DND-41 (cell line): ENCODE measurements at regions not wholly inside any gene's neighbourhood (a gene's known extent, or its start where the extent isn't known, plus 50 kb on each side); places are given as distances from the start of the nearest gene placed in this dataset.

Experiments
- ATAC-seq: fragments of 200-7000 bp; cut with Tn5 transposase; 3 replicates; pipeline ENCODE4 v1.9.1; 2021; ENCODE audit warnings: low read depth; ENCODE audit not compliant: insufficient read depth
- DNase-seq: peaks from one replicate; pipeline ENCODE4 v3.0.0-alpha.2; 2020
- H2AFZ ChIP-seq: 2 replicates; pipeline ENCODE4 v1.6.0; 2012; ENCODE audit warnings: low read depth, low read length
- H3K27ac ChIP-seq: 2 replicates; pipeline ENCODE4 v1.5.1; 2012; ENCODE audit warnings: low read length, inconsistent platforms
- H3K27me3 ChIP-seq: fragments of 200-600 bp; sonication (generic); 2 replicates; pipeline ENCODE4 v1.6.0; 2012; ENCODE audit warnings: low read length, mild to moderate bottlenecking, inconsistent platforms; ENCODE audit not compliant: insufficient read depth, poor library complexity
- H3K36me3 ChIP-seq: 2 replicates; pipeline ENCODE4 v1.5.1; 2012; ENCODE audit warnings: low read length, inconsistent platforms; ENCODE audit not compliant: insufficient read depth
- H3K4me1 ChIP-seq: 2 replicates; pipeline ENCODE4 v1.5.1; 2012; ENCODE audit warnings: mild to moderate bottlenecking, low read length; ENCODE audit not compliant: insufficient read depth
- H3K4me2 ChIP-seq: 2 replicates; pipeline ENCODE4 v1.6.0; 2012; ENCODE audit warnings: mild to moderate bottlenecking, moderate library complexity, low read length, inconsistent platforms; ENCODE audit not compliant: insufficient read depth
- H3K4me3 ChIP-seq, 2 experiments: fragments of 200-600 bp in 1 of 2; shearing (Covaris generic) in 1 of 2; 2 replicates each; pipeline ENCODE4 v1.5.1; 2012 to 2016; ENCODE audit warnings: inconsistent platforms in 2 of 2, low read length in 2 of 2, mild to moderate bottlenecking in 2 of 2, low read depth in 1 of 2, moderate library complexity in 1 of 2
- H3K79me2 ChIP-seq: 2 replicates; pipeline ENCODE4 v1.6.0; 2012; ENCODE audit warnings: low read length, inconsistent platforms; ENCODE audit not compliant: insufficient read depth
- H3K9ac ChIP-seq: 2 replicates; pipeline ENCODE4 v1.6.0; 2012; ENCODE audit warnings: low read depth, mild to moderate bottlenecking, inconsistent platforms, low read length, moderate library complexity
- H3K9me3 ChIP-seq: 2 replicates; pipeline ENCODE4 v1.5.1; 2012; ENCODE audit warnings: low read length, moderate library complexity, mild to moderate bottlenecking, inconsistent platforms; ENCODE audit not compliant: insufficient read depth, severe bottlenecking
- H4K20me1 ChIP-seq: 2 replicates; pipeline ENCODE4 v1.6.0; 2012; ENCODE audit warnings: low read length; ENCODE audit not compliant: insufficient read depth
- CTCF ChIP-seq: IDR thresholded peaks from 2 replicates; pipeline ENCODE4 v1.5.1; 2012; ENCODE audit warnings: borderline replicate concordance, low read length, moderate library complexity, mild to moderate bottlenecking; ENCODE audit not compliant: poor library complexity, severe bottlenecking; ENCODE audit errors: extremely low read depth
- EZH2 ChIP-seq: IDR thresholded peaks from 3 replicates; pipeline ENCODE4 v1.6.1; 2012; ENCODE audit warnings: borderline replicate concordance, low read depth, mild to moderate bottlenecking, moderate library complexity, low read length, inconsistent platforms; ENCODE audit not compliant: severe bottlenecking

- Histone ChIP-seq H3K4me1 (no peaks in the 10 kb centered on the region), H3K36me3 (no peaks in the 10 kb centered on the region), H3K27ac (no peak overlapping the region), H2AFZ (no peak overlapping the region), H4K20me1 (no peaks in the 10 kb centered on the region), H3K4me3 (no peak overlapping the region), H3K79me2 (no peaks in the 10 kb centered on the region), H3K9me3 (no peaks in the 10 kb centered on the region), H3K9ac (no peak overlapping the region), H3K27me3 (no peaks in the 10 kb centered on the region), H3K4me2 (no peak overlapping the region)
- no peak for ATAC-seq
- no peak for DNase-seq
- TF ChIP-seq EZH2 (no peak), CTCF (no peak)
These were observed 126.9 kb downstream of the TRMT11 start for GRCh38 chr6:126113261-126113660.

- no peaks in the 10 kb centered on the region for H4K20me1 ChIP-seq
- no peaks in the 10 kb centered on the region for H3K9me3 ChIP-seq
- H3K36me3 ChIP-seq: no peaks in the 10 kb centered on the region
- no peak overlapping the region for H3K4me3 ChIP-seq
- H3K27me3 ChIP-seq: no peaks in the 10 kb centered on the region
- H3K79me2 ChIP-seq: no peaks in the 10 kb centered on the region
- H3K27ac ChIP-seq: no peak overlapping the region
- H3K9ac ChIP-seq: no peak overlapping the region
- ATAC-seq (no peak), DNase-seq (no peak)
- TF ChIP-seq EZH2: no peak
- no peak for TF ChIP-seq CTCF
- no peak overlapping the region for H2AFZ ChIP-seq
- H3K4me2 ChIP-seq: no peak overlapping the region
- no peaks in the 10 kb centered on the region for H3K4me1 ChIP-seq
These were observed 130.9 kb downstream of the TRMT11 start for GRCh38 chr6:126117251-126117650.

- H3K4me1 ChIP-seq: no peaks in the 10 kb centered on the region
- no peak overlapping the region for H3K9ac ChIP-seq
- TF ChIP-seq CTCF (no peak), EZH2 (no peak)
- no peaks in the 10 kb centered on the region for H3K9me3 ChIP-seq
- H2AFZ ChIP-seq: no peak overlapping the region
- H4K20me1 ChIP-seq: no peaks in the 10 kb centered on the region
- H3K27me3 ChIP-seq: no peaks in the 10 kb centered on the region
- H3K4me3 ChIP-seq: no peak overlapping the region
- no peaks in the 10 kb centered on the region for H3K36me3 ChIP-seq
- no peak for ATAC-seq
- no peak for DNase-seq
- no peak overlapping the region for H3K4me2 ChIP-seq
- H3K27ac ChIP-seq: no peak overlapping the region
- H3K79me2 ChIP-seq: no peaks in the 10 kb centered on the region
These were observed 131.9 kb downstream of the TRMT11 start for GRCh38 chr6:126118058-126118755.

- Histone ChIP-seq H4K20me1 (no peaks in the 10 kb centered on the region), H3K4me2 (no peak overlapping the region), H3K4me3 (no peak overlapping the region), H3K4me1 (no peaks in the 10 kb centered on the region), H3K9ac (no peak overlapping the region), H3K9me3 (no peaks in the 10 kb centered on the region), H3K79me2 (no peaks in the 10 kb centered on the region), H2AFZ (no peak overlapping the region), H3K27me3 (no peaks in the 10 kb centered on the region), H3K27ac (no peak overlapping the region), H3K36me3 (no peaks in the 10 kb centered on the region)
- no peak for DNase-seq
- no peak for ATAC-seq
- TF ChIP-seq EZH2: no peak
- TF ChIP-seq CTCF: no peak
These were observed 132.6 kb downstream of the TRMT11 start for GRCh38 chr6:126118936-126119335.
